A549 (cell line): ENCODE measurements at regions not wholly inside any gene's neighbourhood (a gene's known extent, or its start where the extent isn't known, plus 50 kb on each side); places are given as distances from the start of the nearest gene placed in this dataset.
A peak's percentile ranks its signal among the peaks of the same experiment; 100 is the strongest.

Experiments used
- ATAC-seq, 2 experiments: fragments of 200-7000 bp in 1 of 2; fragments of >200 bp in 1 of 2; cut with Nextera tagmentation in 1 of 2; cut with Tn5 transposase in 1 of 2; 3 replicates each; pipeline versions ENCODE4 v1.8.0 to v1.9.1; 2018 to 2020; ENCODE audit warnings: mild to moderate bottlenecking in 1 of 2, moderate library complexity in 1 of 2
- CTCF ChIA-PET: fragments of 300-600 bp; sonication (Branson Sonifier 250); formaldehyde crosslinking; extraction: SDS; loops from one replicate; lab custom pipeline; 2021; ENCODE audit warnings: antibody characterized with exemption, inconsistent platforms; lab: Yijun Ruan, JAX
- POLR2A ChIA-PET: fragments of 350-600 bp; formaldehyde crosslinking; extraction: SDS; loops from one replicate; lab custom pipeline; 2021; ENCODE audit warnings: antibody characterized with exemption, inconsistent platforms; lab: Yijun Ruan, JAX
- DNase-seq, 2 experiments: peaks; one replicate each; pipeline versions ENCODE4 v3.0.0 to v3.0.0-alpha.2; 2011 to 2016; ENCODE audit warnings: low read depth in 1 of 2, low spot score in 1 of 2
- FAIRE-seq: peaks from 2 replicates; lab custom pipeline; 2011; peaks lifted over from hg19 to GRCh38; lab: Jason Lieb, UNC
- H3K27ac ChIP-seq, 2 experiments: fragments of >200 bp; sonication (Bioruptor Twin); formaldehyde crosslinking; 3 replicates each; pipeline ENCODE4 v1.5.1; 2016 to 2017
- H3K4me1 ChIP-seq: fragments of >200 bp; sonication (Bioruptor Twin); formaldehyde crosslinking; 3 replicates; pipeline ENCODE4 v1.6.1; 2016
- H3K4me2 ChIP-seq: fragments of >200 bp; sonication (Bioruptor Twin); formaldehyde crosslinking; 3 replicates; pipeline ENCODE4 v1.6.1; 2016
- H3K4me3 ChIP-seq: fragments of >200 bp; sonication (Bioruptor Twin); formaldehyde crosslinking; 3 replicates; pipeline ENCODE4 v1.5.1; 2016
- H3K9me3 ChIP-seq: fragments of >200 bp; sonication (Bioruptor Twin); formaldehyde crosslinking; 3 replicates; pipeline ENCODE4 v1.6.1; 2016
- ATOH8 ChIP-seq: fragments of 250-450 bp; sonication (Bioruptor Pico); IDR thresholded peaks from 2 replicates; pipeline ENCODE4 v1.5.0; 2020; ENCODE audit warnings: low read depth, mild to moderate bottlenecking, moderate library complexity
- CBX2 ChIP-seq: fragments of 200-600 bp; sonication (generic); IDR thresholded peaks from 2 replicates; pipeline ENCODE4 v1.6.1; 2016; ENCODE audit warnings: low read depth, mild to moderate bottlenecking, borderline replicate concordance
- CTCF ChIP-seq: fragments of >200 bp; sonication (Bioruptor Twin); formaldehyde crosslinking; IDR thresholded peaks from 3 replicates; pipeline ENCODE4 v1.5.1; 2016
- FOSL2 ChIP-seq, 2 experiments: fragments of 450-650 bp in 1 of 2; fragments of >200 bp in 1 of 2; sonication (Bioruptor Twin) in 1 of 2; formaldehyde crosslinking; IDR thresholded peaks; 2 replicates each; pipeline versions ENCODE4 v1.5.0 to v1.6.1; 2016 to 2020; ENCODE audit warnings: mild to moderate bottlenecking in 1 of 2, moderate library complexity in 1 of 2
- GATA3 ChIP-seq: IDR thresholded peaks from 2 replicates; pipeline ENCODE4 v1.6.1; 2012; ENCODE audit warnings: borderline replicate concordance
- HOXA7 ChIP-seq: fragments of 250-450 bp; sonication (Bioruptor Pico); IDR thresholded peaks from 2 replicates; pipeline ENCODE4 v1.5.0; 2020; ENCODE audit warnings: mild to moderate bottlenecking, moderate library complexity
- HOXB5 ChIP-seq: fragments of 250-450 bp; sonication (Bioruptor Pico); IDR thresholded peaks from 2 replicates; pipeline ENCODE4 v1.5.0; 2020; ENCODE audit warnings: mild to moderate bottlenecking, moderate library complexity
- JUN ChIP-seq, 2 experiments: fragments of >200 bp; sonication (Bioruptor Twin); formaldehyde crosslinking; IDR thresholded peaks; 2 replicates in 1 of 2; 3 replicates in 1 of 2; pipeline ENCODE4 v1.6.1; 2016 to 2017
- KDM1A ChIP-seq: fragments of 200-600 bp; sonication (generic); IDR thresholded peaks from 2 replicates; pipeline ENCODE4 v1.6.1; 2016; ENCODE audit warnings: low read depth, mild to moderate bottlenecking
- PBX3 ChIP-seq: IDR thresholded peaks from 2 replicates; pipeline ENCODE4 v1.6.1; 2012
- PHF8 ChIP-seq: fragments of 200-600 bp; sonication (generic); IDR thresholded peaks from 2 replicates; pipeline ENCODE4 v1.6.1; 2016; ENCODE audit warnings: low read depth, mild to moderate bottlenecking, antibody characterized with exemption, moderate library complexity, borderline replicate concordance
- POLR2AphosphoS2 ChIP-seq: conservative IDR thresholded peaks from 2 replicates; pipeline ENCODE4 v1.6.1; 2012; ENCODE audit warnings: low read length, improper control_type of control experiment, inconsistent platforms
- RARB ChIP-seq: fragments of 250-450 bp; sonication (Bioruptor Pico); IDR thresholded peaks from 2 replicates; pipeline ENCODE4 v1.8.0; 2021; ENCODE audit warnings: mild to moderate bottlenecking, moderate library complexity
- REST ChIP-seq: fragments of 200-600 bp; sonication (generic); IDR thresholded peaks from 2 replicates; pipeline ENCODE4 v1.6.1; 2016; ENCODE audit warnings: antibody characterized with exemption, mild to moderate bottlenecking, moderate library complexity
- SMC3 ChIP-seq: fragments of >200 bp; sonication (Bioruptor Twin); formaldehyde crosslinking; IDR thresholded peaks from 3 replicates; pipeline ENCODE4 v1.6.1; 2018; ENCODE audit warnings: inconsistent platforms
- SREBF2 ChIP-seq: fragments of 450-650 bp; IDR thresholded peaks from 2 replicates; pipeline ENCODE4 v1.6.1; 2014; ENCODE audit warnings: mild to moderate bottlenecking, moderate library complexity
- ZFP36 ChIP-seq: fragments of 450-650 bp; IDR thresholded peaks from 2 replicates; pipeline ENCODE4 v1.6.1; 2014; ENCODE audit warnings: borderline replicate concordance; ENCODE audit not compliant: partially characterized antibody
- WGBS: methylation state at CpG from one replicate; pipeline ENCODE4 v1.1.6; 2017; ENCODE audit errors: missing lambda C conversion rate; 5-methylcytosine and 5-hydroxymethylcytosine counted together

GRCh38 chr3:44076221-44076829, 165.4 kb upstream of the TOPAZ1 start:
- TF ChIP-seq FOSL2 (IDR thresholded peaks at IDR 0.05): no peak
- no peak for TF ChIP-seq FOSL2 (CRISPR knock-in tag; IDR thresholded peaks at IDR 0.05)
- TF ChIP-seq ATOH8 (CRISPR knock-in tag): no peak
- TF ChIP-seq KDM1A: no peak
- TF ChIP-seq CBX2: no peak
- no peak for TF ChIP-seq HOXA7 (CRISPR knock-in tag)
- Histone ChIP-seq H3K4me2 (no peak overlapping the region), H3K4me3 (no peak overlapping the region), H3K9me3 (no peaks in the 10 kb centered on the region), H3K4me1 (peaks cover 41% of the 10 kb centered on the region), H3K27ac (no peak overlapping the region)
- ATAC-seq (peak; percentile 16 to 39; a peak in 3 of 6 replicates), FAIRE-seq (no peak), DNase-seq (no peak)
- POLR2A ChIA-PET: no interaction called here
- 78% methylated on average over 5 of the region's 7 CpGs for WGBS
- CTCF ChIA-PET: interaction anchor here (0.7 to 1.5 kb wide), 6 partner anchors 9 to 323 kb away, joined by 3 to 4 read pairs (median 3); no protein-coding TSS in a partner anchor

GRCh38 chr3:44077267-44077666, 164.4 kb upstream of the TOPAZ1 start:
- Histone ChIP-seq H3K4me2 (no peak overlapping the region), H3K27ac (no peak overlapping the region), H3K9me3 (no peaks in the 10 kb centered on the region), H3K4me3 (no peak overlapping the region), H3K4me1 (peaks cover 38% of the 10 kb centered on the region)
- no peak for DNase-seq
- peak; percentile 24 to 40; a peak in 4 of 6 replicates for ATAC-seq
- 73% methylated on average over 5 of the region's 5 CpGs for WGBS
- no peak for TF ChIP-seq PBX3
- no peak for TF ChIP-seq PHF8
- TF ChIP-seq JUN (IDR thresholded peaks at IDR 0.05): no peak
- no peak for TF ChIP-seq ZFP36
- 0 out of 3 replicates have a peak, but pooled peaks have one; percentile 7 for TF ChIP-seq SMC3
- TF ChIP-seq POLR2AphosphoS2: no peak
- TF ChIP-seq SREBF2: no peak
- CTCF ChIA-PET: interaction anchor here (0.7 to 1.5 kb wide), 5 partner anchors 10 to 311 kb away, joined by 3 read pairs; no protein-coding TSS in a partner anchor
- FAIRE-seq: no peak
- POLR2A ChIA-PET: no interaction called here

GRCh38 chr3:44078863-44079262, 162.8 kb upstream of the TOPAZ1 start:
- no peak for ATAC-seq
- H3K4me1 ChIP-seq: peaks cover 30% of the 10 kb centered on the region
- 95% methylated on average over 7 of the region's 7 CpGs for WGBS
- no peak for FAIRE-seq
- no peak overlapping the region for H3K4me2 ChIP-seq
- no peak for DNase-seq
- H3K9me3 ChIP-seq: no peaks in the 10 kb centered on the region
- TF ChIP-seq GATA3: no peak
- no peak for TF ChIP-seq RARB (CRISPR knock-in tag)
- TF ChIP-seq HOXB5: no peak
- no peak overlapping the region for H3K27ac ChIP-seq
- POLR2A ChIA-PET: no interaction called here
- H3K4me3 ChIP-seq: no peak overlapping the region
- CTCF ChIA-PET: no interaction called here

- TF ChIP-seq CTCF (no peak), REST (no peak)
- WGBS: no CpG with 5 or more reads among the region's 1 CpG
- no peak overlapping the region for H3K4me2 ChIP-seq
- POLR2A ChIA-PET: no interaction called here
- no peak overlapping the region for H3K4me3 ChIP-seq
- H3K27ac ChIP-seq: no peak overlapping the region
- H3K9me3 ChIP-seq: no peaks in the 10 kb centered on the region
- CTCF ChIA-PET: no interaction called here
- no peak for DNase-seq
- FAIRE-seq: no peak
- H3K4me1 ChIP-seq: peaks cover 27% of the 10 kb centered on the region
- ATAC-seq: no peak
These were observed 161.8 kb upstream of the TOPAZ1 start for GRCh38 chr3:44079916-44080315.
